ENCODE measurements at regions not wholly inside any gene's neighbourhood (a gene's known extent, or its start where the extent isn't known, plus 50 kb on each side); places are given as distances from the start of the nearest gene placed in this dataset.

GRCh38 chr14:104296388-104297312, 158.3 kb downstream of the KIF26A start (continued):
- TF ChIP-seq PBX3 (CRISPR knock-in tag; IDR thresholded peaks at IDR 0.05), result no peak
- TF ChIP-seq ZBTB21 (tag by site-specific recombination; IDR thresholded peaks at IDR 0.05), result peak; percentile 79
- no peak for TF ChIP-seq ZNF544 (tag by site-specific recombination; IDR thresholded peaks at IDR 0.05)
- no peak for TF ChIP-seq HOXC10 (CRISPR knock-in tag; IDR thresholded peaks at IDR 0.05)
- TF ChIP-seq ZNF391 (tag by site-specific recombination; IDR thresholded peaks at IDR 0.05; ENCODE audit: borderline replicate concordance, low read depth), result no peak
- no peak for TF ChIP-seq KLF16 (tag by site-specific recombination; IDR thresholded peaks at IDR 0.05)
- TF ChIP-seq, protein P1, sequence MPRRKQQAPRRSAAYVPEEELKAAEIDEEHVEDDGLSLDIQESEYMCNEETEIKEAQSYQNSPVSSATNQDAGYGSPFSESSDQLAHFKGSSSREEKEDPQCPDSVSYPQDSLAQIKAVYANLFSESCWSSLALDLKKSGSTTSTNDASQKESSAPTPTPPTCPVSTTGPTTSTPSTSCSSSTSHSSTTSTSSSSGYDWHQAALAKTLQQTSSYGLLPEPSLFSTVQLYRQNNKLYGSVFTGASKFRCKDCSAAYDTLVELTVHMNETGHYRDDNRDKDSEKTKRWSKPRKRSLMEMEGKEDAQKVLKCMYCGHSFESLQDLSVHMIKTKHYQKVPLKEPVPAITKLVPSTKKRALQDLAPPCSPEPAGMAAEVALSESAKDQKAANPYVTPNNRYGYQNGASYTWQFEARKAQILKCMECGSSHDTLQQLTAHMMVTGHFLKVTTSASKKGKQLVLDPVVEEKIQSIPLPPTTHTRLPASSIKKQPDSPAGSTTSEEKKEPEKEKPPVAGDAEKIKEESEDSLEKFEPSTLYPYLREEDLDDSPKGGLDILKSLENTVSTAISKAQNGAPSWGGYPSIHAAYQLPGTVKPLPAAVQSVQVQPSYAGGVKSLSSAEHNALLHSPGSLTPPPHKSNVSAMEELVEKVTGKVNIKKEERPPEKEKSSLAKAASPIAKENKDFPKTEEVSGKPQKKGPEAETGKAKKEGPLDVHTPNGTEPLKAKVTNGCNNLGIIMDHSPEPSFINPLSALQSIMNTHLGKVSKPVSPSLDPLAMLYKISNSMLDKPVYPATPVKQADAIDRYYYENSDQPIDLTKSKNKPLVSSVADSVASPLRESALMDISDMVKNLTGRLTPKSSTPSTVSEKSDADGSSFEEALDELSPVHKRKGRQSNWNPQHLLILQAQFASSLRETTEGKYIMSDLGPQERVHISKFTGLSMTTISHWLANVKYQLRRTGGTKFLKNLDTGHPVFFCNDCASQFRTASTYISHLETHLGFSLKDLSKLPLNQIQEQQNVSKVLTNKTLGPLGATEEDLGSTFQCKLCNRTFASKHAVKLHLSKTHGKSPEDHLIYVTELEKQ (tag by site-specific recombination; IDR thresholded peaks at IDR 0.05; ENCODE audit: borderline replicate concordance), result no peak
- no peak for TF ChIP-seq ZSCAN23 (tag by site-specific recombination; IDR thresholded peaks at IDR 0.05)
- no peak for TF ChIP-seq IKZF3 (tag by site-specific recombination; IDR thresholded peaks at IDR 0.05)
- TF ChIP-seq SP2 (tag by site-specific recombination; IDR thresholded peaks at IDR 0.05), result no peak
- no peak for TF ChIP-seq ZNF777 (tag by site-specific recombination; IDR thresholded peaks at IDR 0.05; ENCODE audit: borderline replicate concordance)
- TF ChIP-seq, protein P2, sequence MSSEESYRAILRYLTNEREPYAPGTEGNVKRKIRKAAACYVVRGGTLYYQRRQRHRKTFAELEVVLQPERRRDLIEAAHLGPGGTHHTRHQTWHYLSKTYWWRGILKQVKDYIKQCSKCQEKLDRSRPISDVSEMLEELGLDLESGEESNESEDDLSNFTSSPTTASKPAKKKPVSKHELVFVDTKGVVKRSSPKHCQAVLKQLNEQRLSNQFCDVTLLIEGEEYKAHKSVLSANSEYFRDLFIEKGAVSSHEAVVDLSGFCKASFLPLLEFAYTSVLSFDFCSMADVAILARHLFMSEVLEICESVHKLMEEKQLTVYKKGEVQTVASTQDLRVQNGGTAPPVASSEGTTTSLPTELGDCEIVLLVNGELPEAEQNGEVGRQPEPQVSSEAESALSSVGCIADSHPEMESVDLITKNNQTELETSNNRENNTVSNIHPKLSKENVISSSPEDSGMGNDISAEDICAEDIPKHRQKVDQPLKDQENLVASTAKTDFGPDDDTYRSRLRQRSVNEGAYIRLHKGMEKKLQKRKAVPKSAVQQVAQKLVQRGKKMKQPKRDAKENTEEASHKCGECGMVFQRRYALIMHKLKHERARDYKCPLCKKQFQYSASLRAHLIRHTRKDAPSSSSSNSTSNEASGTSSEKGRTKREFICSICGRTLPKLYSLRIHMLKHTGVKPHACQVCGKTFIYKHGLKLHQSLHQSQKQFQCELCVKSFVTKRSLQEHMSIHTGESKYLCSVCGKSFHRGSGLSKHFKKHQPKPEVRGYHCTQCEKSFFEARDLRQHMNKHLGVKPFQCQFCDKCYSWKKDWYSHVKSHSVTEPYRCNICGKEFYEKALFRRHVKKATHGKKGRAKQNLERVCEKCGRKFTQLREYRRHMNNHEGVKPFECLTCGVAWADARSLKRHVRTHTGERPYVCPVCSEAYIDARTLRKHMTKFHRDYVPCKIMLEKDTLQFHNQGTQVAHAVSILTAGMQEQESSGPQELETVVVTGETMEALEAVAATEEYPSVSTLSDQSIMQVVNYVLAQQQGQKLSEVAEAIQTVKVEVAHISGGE (tag by site-specific recombination; conservative IDR thresholded peaks at IDR 0.05; ENCODE audit: low read depth), result no peak
- no peak for TF ChIP-seq ZNF639 (tag by site-specific recombination; IDR thresholded peaks at IDR 0.05)
- TF ChIP-seq KLF9 (tag by site-specific recombination; IDR thresholded peaks at IDR 0.05; ENCODE audit: low read depth), result no peak
- no peak for TF ChIP-seq ZNF529 (tag by site-specific recombination; IDR thresholded peaks at IDR 0.05; ENCODE audit: insufficient replicate concordance)
- no peak for TF ChIP-seq ZNF701 (tag by site-specific recombination; IDR thresholded peaks at IDR 0.05)
- TF ChIP-seq ZNF292 (tag by site-specific recombination; IDR thresholded peaks at IDR 0.05; ENCODE audit: borderline replicate concordance, low read depth), result no peak
- no peak for TF ChIP-seq ZNF324 (tag by site-specific recombination; IDR thresholded peaks at IDR 0.05)
- no peak for TF ChIP-seq KLF10 (tag by site-specific recombination; IDR thresholded peaks at IDR 0.05)
- TF ChIP-seq ZNF514 (tag by site-specific recombination; IDR thresholded peaks at IDR 0.05), result no peak
- no peak for TF ChIP-seq ZNF184 (tag by site-specific recombination; IDR thresholded peaks at IDR 0.05)
- TF ChIP-seq KLF17 (tag by site-specific recombination; IDR thresholded peaks at IDR 0.05), result 0 out of 2 replicates have a peak, but pooled peaks have one; percentile 34
- TF ChIP-seq ZNF48 (tag by site-specific recombination; IDR thresholded peaks at IDR 0.05), result no peak
- TF ChIP-seq ZNF654 (tag by site-specific recombination; IDR thresholded peaks at IDR 0.05; ENCODE audit: low read depth), result no peak
- 0 out of 2 replicates have a peak, but pooled peaks have one; percentile 22 for TF ChIP-seq OSR2 (tag by site-specific recombination; IDR thresholded peaks at IDR 0.05)
- TF ChIP-seq, protein P3, sequence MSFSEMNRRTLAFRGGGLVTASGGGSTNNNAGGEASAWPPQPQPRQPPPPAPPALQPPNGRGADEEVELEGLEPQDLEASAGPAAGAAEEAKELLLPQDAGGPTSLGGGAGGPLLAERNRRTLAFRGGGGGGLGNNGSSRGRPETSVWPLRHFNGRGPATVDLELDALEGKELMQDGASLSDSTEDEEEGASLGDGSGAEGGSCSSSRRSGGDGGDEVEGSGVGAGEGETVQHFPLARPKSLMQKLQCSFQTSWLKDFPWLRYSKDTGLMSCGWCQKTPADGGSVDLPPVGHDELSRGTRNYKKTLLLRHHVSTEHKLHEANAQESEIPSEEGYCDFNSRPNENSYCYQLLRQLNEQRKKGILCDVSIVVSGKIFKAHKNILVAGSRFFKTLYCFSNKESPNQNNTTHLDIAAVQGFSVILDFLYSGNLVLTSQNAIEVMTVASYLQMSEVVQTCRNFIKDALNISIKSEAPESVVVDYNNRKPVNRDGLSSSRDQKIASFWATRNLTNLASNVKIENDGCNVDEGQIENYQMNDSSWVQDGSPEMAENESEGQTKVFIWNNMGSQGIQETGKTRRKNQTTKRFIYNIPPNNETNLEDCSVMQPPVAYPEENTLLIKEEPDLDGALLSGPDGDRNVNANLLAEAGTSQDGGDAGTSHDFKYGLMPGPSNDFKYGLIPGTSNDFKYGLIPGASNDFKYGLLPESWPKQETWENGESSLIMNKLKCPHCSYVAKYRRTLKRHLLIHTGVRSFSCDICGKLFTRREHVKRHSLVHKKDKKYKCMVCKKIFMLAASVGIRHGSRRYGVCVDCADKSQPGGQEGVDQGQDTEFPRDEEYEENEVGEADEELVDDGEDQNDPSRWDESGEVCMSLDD (tag by site-specific recombination; IDR thresholded peaks at IDR 0.05), result peak; percentile 16; the same call in 1 of the 2 replicates

All from HEK293 (cell line).